GM18870 (cell line): ENCODE measurements at regions not wholly inside any gene's neighbourhood (a gene's known extent, or its start where the extent isn't known, plus 50 kb on each side); places are given as distances from the start of the nearest gene placed in this dataset.

Experiments used
- ATAC-seq: cut with Tn5 transposase; IDR thresholded peaks from one replicate; pipeline ENCODE4 v1.9.1; 2021; ENCODE audit warnings: moderate library complexity; ENCODE audit not compliant: unreplicated experiment

- no peak for ATAC-seq
Observed at GRCh38 chr9:17967731-17968130, 388.9 kb downstream of the SH3GL2 start.

GRCh38 chr9:17969232-17969631 is 390.4 kb downstream of the SH3GL2 start:
- no peak for ATAC-seq

GRCh38 chr9:17970277-17970676 is 391.4 kb downstream of the SH3GL2 start:
- ATAC-seq: no peak

GRCh38 chr9:17978773-17979172 is 399.9 kb downstream of the SH3GL2 start:
- ATAC-seq: no peak

- ATAC-seq: no peak
Observed at GRCh38 chr9:17986595-17986994, 407.7 kb downstream of the SH3GL2 start.

- no peak for ATAC-seq
Observed at GRCh38 chr9:17987189-17987588, 408.3 kb downstream of the SH3GL2 start.

- no peak for ATAC-seq
Observed at GRCh38 chr9:17988489-17988888, 409.6 kb downstream of the SH3GL2 start.

- no peak for ATAC-seq
Observed at GRCh38 chr9:17990602-17991001, 411.7 kb downstream of the SH3GL2 start.

- no peak for ATAC-seq
Observed at GRCh38 chr9:17993024-17993423, 414.2 kb downstream of the SH3GL2 start.

GRCh38 chr9:17994695-17995425 is 416.0 kb downstream of the SH3GL2 start:
- ATAC-seq: no peak

GRCh38 chr9:17996728-17997127 is 417.9 kb downstream of the SH3GL2 start:
- no peak for ATAC-seq

- ATAC-seq: no peak
Observed at GRCh38 chr9:18002718-18003438, 424.0 kb downstream of the SH3GL2 start.

- no peak for ATAC-seq
Observed at GRCh38 chr9:18006591-18006990, 427.7 kb downstream of the SH3GL2 start.

- ATAC-seq: no peak
Observed at GRCh38 chr9:18007621-18008020, 428.8 kb downstream of the SH3GL2 start.

GRCh38 chr9:18009902-18010301 is 431.0 kb downstream of the SH3GL2 start:
- no peak for ATAC-seq

- ATAC-seq: no peak
Observed at GRCh38 chr9:18010492-18010891, 431.6 kb downstream of the SH3GL2 start.

GRCh38 chr9:18012170-18012569 is 433.3 kb downstream of the SH3GL2 start:
- ATAC-seq: no peak

GRCh38 chr9:18014556-18014955 is 435.7 kb downstream of the SH3GL2 start:
- ATAC-seq: no peak

- no peak for ATAC-seq
Observed at GRCh38 chr9:18015116-18015515, 436.2 kb downstream of the SH3GL2 start.

- ATAC-seq: no peak
Observed at GRCh38 chr9:18017136-18017535, 438.3 kb downstream of the SH3GL2 start.

GRCh38 chr9:18018221-18018620 is 439.4 kb downstream of the SH3GL2 start:
- ATAC-seq: no peak

- no peak for ATAC-seq
Observed at GRCh38 chr9:18018661-18019060, 439.8 kb downstream of the SH3GL2 start.
